GM19468 (cell line): ENCODE measurements at regions not wholly inside any gene's neighbourhood (a gene's known extent, or its start where the extent isn't known, plus 50 kb on each side); places are given as distances from the start of the nearest gene placed in this dataset.

Experiments used
- ATAC-seq: cut with Tn5 transposase; IDR thresholded peaks from one replicate; pipeline ENCODE4 v1.9.1; 2021; ENCODE audit warnings: mild to moderate bottlenecking, moderate library complexity, moderate number of reproducible peaks; ENCODE audit not compliant: unreplicated experiment; ENCODE audit errors: extremely low read depth

DNA sequence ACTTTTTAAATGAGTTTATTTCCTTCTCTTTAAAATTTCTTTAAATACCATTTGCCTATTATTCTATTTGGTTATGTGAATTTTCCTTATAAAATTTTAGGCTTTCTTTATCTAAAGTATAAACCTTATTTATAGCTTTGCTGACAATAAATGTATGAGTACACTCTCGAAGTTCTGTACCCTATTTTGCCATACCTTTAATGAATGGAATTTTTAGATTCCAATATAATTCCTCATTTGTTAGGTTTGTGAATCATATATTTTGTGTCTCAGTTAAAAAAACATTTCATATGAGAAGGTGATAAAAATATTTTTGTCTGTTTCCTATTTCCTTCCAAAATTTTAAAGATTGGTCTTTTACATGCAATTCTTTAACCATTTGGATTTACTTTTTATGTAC, 427.4 kb upstream of the SLC8A1 start:
- ATAC-seq: no peak

DNA sequence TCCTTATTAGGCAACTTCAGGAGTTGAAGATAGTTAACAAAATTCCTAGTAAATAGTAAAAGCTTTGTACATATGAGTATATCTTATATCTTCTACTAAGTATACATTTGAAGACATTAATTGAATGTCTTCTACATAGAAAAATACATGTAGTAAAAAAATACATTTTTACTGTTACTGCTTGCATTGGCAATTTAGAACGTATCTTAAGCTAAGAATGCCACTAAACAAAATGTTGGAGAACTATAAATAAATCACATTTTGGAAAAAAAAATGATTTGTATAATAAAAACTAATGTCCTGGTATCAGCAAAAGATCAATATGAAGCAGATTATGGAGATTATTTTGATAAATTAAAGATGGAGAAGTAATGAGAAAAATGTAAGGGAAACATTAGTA, 434.2 kb upstream of the SLC8A1 start:
- no peak for ATAC-seq

DNA sequence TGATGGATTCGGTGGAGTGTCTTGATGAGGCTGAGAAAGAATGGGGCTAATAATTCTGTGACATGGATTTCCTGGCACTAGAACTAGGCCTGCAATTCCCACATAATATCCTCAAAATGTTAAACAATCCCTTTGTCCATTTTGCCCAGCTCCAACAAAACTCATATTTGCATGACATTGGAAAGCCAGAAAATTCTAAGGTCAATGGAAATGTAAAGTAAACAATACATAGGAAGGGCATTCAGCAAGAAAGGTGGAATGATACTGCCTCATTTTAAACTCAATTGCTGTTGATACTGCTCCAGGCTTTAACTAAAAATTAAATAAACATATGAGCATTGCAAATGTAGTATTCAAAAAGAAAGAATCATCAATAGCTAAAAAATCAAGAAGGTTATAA, 434.8 kb upstream of the SLC8A1 start:
- ATAC-seq: no peak

DNA sequence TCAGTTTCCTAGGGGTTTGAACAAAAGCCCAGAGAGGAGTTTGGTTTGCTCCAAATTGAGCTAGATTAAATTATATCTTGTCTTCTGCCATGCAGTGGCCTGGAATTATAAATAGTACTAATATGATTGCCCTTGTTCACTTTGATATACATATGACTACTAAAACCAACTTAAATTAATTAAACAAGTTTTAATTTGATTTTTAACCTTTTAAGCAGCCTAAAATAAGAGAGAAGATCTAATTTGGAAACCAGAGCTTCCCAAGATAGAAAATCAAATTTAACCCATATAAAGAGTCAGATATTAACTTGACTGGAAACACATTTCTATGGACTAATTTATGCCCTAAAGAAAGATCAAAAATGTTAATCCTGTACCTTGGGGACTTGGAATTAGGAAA, 444.5 kb upstream of the SLC8A1 start:
- ATAC-seq: no peak

DNA sequence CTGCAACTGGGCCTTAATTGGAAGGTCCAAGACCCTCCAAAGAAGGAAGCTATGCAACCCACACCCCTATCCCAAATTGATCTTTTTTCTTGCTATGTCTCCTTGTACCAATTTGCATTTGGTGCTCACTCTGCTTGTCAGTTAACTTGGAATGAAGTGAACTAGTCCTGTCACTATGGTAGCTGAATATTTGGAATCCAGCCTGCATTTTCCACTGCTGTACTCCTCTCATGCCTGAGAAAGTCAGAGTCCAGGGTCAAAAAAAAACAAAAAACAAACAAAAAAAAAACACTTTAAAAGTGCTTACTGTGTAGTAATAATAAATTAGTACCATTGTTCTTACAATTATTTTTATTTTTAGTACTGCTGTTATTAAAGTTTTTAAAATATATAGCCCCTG, 462.8 kb upstream of the SLC8A1 start:
- no peak for ATAC-seq

DNA sequence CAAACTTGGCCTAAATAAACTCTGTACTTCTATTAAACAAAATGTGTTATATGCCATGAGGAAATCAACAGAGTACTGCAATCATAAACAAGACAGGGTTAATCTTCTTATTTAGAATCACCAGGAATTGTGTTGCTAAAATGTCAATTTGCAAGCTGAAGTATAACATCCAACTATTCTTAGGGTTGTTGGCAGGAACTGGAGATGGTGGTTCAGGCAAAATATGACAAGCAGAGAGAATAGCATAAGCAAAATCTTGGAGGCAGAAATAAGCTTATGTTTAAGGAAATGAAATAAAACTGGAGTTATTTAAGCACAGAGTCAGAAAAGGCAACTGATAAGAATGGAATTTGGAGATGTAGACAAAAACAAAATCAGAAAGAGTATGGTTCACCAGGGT, 463.8 kb upstream of the SLC8A1 start:
- no peak for ATAC-seq

DNA sequence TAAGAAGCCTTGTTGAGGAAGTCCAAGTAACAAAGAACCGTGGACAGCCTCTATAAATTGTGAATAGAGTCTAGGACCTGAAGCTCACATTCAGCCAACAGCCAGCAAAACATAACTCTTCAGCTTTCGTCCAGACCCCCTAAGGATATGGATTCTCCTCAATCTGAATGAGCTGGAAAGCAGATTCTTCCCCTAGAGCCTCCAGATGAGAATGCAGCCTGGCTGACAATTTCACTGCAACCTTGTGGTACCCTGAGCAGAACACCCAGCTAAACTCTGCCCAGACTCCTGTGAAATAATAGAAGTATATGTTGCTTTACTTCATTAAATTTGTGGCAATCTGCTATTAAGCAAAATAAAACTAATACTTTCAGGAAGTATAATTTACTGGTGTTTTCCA, 483.5 kb upstream of the SLC8A1 start:
- ATAC-seq: no peak

DNA sequence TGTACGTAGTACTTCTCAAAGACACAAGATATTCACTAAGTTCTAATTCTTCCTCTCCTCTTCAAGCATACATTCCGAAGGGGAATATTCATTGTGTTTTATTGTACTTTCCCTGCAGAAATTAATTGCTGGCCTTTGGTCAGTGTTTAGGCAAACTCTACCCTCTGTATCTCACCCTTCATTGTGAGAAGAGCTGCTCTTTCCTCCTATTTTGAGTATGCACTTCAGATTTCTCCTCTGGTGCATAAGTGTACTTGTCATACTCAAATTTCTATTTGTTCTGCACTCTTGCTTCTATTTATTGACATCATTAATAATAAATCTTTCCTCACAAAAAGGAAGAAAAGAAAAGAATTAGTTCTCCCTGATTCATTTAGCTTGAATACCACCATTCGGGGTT, 485.4 kb upstream of the SLC8A1 start:
- no peak for ATAC-seq

DNA sequence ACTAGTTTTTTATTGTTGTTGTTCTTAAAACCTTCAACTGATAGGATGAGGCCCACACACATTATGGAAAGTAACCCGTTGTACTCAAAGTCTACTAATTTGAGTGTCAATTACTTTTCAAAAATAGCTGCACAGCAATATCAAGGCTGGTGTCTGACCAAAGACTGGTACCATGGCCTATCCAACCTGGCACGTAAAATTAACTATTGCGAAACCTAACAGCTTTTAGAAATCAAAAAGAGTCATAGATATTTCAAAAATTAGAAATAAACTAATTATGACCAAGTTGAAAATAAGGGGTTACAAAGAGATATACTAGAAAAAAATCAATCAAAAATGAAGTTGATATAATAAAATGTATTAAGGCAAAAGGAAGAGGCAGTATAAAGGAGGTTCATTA, 501.5 kb upstream of the SLC8A1 start:
- ATAC-seq: no peak

DNA sequence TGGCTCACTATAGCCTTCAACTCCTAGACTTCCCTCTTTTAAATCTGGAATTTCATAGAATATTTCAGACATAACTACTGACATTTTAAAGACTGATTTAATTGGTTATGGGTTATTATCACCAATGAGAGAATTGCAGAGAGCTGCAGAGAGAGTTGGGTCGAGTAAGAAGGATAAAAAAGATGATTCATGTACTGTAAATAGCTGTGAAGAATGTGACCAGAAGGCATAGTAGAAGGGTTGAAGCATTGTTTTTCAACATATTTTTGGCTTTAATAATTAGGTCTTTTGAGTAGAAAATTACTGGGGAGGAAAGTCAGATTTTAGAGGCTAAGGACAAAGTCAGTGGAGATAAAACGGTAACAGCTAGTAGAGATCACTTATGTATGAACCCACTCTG, 503.2 kb upstream of the SLC8A1 start:
- ATAC-seq: no peak

DNA sequence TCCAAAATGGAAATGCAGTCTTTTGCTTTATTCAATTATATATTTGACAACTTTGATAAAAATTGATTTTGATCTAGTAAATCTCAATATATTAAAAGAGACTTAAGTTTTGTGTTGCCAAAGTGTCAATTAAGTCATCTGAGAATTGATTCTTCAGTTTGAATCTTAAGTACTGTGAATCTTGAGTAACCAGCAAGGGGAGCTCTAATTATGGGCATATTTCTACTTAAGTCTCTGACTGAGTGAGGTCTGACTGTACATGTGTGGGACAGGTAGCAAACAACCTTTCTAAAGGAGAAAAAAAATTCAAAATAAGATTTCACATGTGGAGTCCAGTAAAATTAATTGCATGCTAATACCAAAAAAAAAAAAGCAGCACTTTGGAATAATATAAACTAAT, 503.7 kb upstream of the SLC8A1 start:
- ATAC-seq: no peak

DNA sequence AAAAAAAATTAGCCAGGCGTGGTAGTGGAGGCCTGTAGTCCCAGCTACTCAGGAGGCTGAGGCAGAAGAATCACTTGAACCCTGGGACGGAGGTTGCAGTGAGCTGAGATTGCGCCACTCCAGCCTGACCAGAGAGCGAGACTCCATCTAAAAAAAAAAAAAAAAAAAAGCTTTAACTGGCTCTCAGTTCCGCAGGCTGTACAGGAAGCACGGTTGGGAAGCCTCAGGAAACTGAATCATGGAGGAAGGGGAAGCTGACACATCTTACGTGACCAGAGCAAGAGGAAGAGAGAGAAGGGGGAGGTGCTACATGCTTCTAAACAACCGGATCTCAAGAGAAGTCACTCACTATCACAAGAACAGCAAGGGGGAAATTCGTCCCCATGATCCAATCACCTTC, 505.6 kb upstream of the SLC8A1 start:
- no peak for ATAC-seq

DNA sequence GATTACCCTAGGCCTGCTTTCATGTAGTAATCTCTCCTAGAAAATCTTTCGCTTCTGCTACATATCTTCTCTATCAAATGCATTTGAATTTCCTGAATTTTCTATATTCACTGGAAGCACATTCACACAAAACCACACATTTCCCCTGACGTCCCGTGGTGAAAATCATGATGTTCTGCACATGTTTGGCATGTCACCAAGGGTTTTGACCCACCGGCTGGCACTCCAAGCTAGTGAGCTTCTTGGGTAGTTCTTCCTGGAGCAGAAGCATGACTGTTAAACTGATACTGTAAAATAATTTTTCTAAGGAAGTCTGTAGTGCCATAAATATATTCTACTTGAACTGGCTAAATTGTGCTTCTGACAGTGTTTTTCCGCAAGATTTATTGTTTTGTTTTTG, 510.1 kb upstream of the SLC8A1 start:
- no peak for ATAC-seq

DNA sequence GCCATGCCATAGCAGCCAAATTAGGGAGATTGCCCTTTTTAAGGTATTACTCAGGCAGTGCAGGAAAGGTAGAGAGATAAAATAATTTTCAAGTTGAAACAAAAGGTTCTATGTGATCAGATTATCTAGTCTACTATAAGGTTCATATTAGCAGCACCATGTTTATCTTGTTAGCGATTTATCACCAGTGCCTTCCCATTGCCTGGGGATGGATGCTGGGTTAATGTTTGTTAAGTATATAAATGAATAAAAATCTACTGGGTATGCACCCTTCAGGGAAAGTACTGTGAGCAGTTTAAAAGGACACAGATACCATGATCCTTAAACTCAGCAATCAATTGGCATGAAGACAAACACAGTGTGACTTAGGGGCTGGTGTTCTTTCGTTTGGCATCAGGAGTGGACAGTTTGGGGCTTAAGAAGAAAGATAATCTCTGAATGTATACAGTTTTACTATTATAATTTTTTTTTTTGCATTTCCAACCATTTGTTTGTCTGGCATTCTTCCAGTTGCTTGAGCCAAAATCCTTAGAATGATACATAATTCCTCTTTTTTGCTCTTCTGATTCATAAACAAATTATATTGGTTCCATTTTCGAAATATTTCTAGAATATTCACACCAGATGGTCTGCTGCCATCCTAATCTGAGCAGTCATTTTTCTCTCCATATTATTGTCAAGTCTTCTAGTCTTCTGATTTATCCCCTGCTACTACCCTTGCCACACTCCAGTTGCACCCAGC, 512.8 kb upstream of the SLC8A1 start:
- ATAC-seq: no peak

DNA sequence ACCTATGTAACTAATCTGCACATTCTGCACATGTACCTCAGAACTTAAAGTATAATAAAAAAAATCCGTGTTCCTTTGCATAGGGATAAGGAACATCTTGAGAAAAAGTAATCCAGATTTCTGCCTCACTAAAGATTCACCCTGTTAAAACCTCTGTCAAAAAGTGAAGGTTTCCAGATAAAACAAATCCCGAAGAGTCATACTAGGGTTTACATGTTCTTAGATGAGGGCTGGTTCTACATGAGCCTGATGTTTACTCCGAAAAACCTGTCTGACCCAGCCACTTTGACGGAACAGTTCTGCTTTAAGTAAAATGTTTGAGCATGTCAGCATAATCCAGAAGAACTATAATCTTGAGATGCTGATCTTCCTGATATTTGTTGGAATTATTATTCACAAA, 515.6 kb upstream of the SLC8A1 start:
- no peak for ATAC-seq

DNA sequence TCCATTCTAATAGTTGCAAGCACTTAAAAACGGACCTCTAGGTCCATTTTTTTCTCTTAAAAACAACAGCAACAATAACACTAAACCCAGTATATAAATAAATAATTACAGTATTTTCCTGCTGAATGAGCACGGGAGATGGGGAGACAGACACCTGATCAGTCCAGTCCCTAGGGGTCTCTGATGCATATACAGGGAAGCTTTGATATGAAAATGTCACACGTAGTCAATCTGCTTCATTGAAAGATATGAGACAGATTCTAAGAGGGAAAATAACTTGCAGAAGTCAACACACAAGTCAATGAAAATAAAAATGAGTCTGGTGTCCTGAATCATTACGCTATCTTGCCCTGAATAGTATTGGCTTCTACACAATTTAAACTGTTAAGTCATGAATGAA, 523.3 kb upstream of the SLC8A1 start:
- no peak for ATAC-seq

DNA sequence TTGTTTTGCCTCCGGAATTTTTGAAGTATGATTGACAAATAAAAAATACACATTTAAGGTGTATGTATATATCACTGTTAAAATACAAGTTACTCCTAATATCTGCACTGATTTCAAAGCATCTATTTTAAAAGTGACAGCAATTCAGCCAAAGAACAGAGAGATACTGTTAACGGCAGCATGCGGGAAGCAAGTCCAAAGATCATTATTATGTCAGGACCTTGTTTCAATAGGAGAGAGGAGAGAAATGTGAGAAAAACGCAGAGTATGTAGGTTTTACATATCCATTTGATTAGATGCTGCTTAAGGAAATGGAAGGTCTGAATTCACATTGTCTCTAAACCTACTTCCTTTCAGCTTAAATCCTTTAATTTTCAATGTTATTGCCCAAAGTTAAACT, 545.5 kb upstream of the SLC8A1 start:
- ATAC-seq: no peak

DNA sequence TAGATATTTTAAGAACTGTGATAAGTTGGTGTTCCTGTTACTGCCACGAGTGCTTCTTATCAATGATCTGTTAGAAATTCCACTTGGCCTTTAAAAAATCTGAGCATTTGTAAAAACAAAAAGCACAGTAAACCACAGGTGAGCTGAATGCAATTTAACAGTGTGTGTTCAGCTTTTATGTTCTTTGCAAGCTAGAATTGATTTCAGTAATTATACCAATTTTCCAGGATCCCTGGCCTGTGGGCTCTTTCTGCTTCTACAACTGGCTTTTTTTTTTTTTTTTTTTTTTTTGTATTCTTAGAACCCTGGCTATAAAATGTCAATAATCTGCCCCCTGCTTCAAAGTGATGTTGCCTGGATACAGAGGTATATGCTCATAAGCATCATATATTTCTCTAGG, 548.5 kb upstream of the SLC8A1 start:
- ATAC-seq: no peak

DNA sequence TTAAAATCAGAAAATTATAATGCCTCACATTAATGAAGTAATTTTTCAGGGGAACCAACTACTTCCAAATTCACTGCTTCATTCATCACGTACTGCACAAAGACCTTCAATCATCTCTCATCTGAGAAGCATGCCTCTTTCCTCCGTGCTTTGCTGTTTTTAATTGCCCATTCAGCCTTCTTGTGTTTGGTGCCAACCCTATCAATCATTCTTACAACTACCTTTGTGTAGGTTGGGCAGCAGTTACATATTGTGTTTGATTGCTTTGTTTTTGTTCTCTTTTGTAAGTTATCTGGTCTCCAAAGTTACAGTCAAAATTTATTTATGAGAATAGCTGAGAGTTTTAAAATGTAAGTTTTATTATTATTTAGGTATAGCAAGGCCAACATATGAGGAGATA, 549.0 kb upstream of the SLC8A1 start:
- ATAC-seq: no peak

DNA sequence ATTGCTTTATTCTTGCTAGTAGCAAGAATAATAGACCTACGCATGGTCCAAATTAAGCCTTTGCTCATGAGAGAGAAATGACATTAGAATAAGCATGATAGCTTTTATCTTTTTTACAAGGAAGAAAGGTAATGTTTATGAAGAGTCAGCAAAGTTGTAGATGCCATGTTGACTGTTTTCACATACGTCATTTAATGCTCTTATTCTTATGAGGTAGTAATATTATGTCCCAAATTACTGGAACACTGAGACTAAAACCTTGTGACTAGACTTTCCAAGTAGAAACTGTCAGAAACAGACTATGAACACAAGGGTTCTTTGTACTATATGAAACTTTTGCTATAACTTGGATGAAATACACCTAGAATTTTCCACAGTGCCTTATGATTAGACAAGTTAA, 552.8 kb upstream of the SLC8A1 start:
- no peak for ATAC-seq

DNA sequence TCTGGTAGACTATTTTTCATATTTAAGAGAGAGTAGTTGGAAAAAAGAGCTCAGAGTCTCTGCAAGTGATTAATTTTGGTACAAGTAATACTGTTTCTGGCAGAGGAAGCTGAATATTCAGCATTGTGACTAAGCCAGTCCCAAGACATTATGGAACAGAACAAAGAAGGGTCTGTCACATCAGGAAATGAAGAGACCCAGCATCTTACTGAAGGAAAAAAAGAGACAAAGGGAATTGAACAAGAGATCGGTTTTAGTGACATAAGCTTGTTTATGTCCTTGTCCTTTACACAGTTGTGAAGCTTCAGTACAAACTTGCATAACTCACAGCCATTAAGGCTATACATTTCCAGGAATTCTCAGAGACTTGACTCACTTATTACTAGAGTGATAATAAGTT, 568.5 kb upstream of the SLC8A1 start:
- ATAC-seq: no peak

DNA sequence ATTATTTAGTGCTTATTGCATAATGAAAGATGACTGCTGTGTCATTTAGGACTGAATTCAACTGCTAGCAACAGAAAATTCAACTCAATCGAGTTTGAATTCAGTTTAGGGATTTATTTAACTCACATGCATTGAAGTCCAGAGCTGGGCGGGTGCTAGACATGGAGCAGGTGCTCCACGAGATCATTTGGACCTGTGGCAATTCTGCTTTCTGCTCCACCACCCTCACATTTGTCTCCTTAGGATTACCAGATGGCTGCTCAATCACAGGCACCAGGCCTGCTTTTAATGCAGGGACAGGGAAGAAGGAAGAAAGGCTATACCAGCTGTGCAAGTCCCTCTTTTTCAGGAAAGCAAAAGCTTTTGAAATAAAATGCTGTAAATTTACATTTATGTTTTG, 572.9 kb upstream of the SLC8A1 start:
- ATAC-seq: no peak

DNA sequence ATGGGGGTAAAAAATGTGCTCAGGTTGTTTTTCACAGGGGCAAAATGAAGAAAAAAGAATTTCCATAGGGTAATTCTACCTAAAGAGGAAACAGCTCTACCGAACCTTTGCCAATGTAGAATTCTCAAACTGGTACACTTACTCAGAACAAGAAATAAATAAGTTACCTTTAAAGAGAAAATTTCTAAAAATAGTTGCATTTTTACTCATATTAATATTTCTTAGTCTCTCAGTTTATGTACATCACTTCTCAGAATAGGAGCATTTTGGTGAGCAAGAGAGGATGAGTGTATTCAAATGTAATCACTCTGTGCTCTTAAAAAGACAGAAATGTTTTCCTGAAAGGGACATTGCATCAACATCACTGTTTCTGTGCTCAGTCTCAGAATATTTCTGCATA, 574.7 kb upstream of the SLC8A1 start:
- ATAC-seq: peak; percentile 21
